ENCODE measurements at regions not wholly inside any gene's neighbourhood (a gene's known extent, or its start where the extent isn't known, plus 50 kb on each side); places are given as distances from the start of the nearest gene placed in this dataset.

DNA sequence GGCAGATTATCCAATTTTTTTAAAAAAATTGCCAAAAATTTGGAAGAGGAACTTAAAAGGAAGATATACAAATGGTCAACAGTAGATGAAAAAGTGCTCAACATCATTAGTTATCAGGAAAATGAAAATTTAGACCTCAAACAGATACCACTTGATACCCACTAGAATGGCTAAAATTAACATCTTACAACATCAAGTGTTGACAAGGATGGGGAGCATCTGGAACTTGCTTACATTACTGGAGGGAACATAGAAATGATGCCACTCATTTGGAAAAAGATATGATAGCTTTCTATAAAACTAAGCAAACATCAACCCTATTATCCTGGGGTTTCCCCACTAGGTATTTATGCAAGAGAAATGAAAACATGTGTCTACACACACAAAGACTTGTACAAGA, 284.5 kb upstream of the CHRNA7 start:
- TF ChIP-seq FOXP2 (optimal IDR thresholded peaks at IDR 0.05; ENCODE audit: borderline replicate concordance, extremely low read depth, extremely low read length, insufficient read depth) (no peak), POLR2AphosphoS5 (IDR thresholded peaks at IDR 0.05; ENCODE audit: low read depth, low read length) (no peak), SIN3A (IDR thresholded peaks at IDR 0.05; ENCODE audit: borderline replicate concordance, insufficient read depth, low read length) (no peak), TAF1 (IDR thresholded peaks at IDR 0.05; ENCODE audit: borderline replicate concordance, insufficient read depth, low read length) (no peak)
- TF ChIP-seq, protein P1, sequence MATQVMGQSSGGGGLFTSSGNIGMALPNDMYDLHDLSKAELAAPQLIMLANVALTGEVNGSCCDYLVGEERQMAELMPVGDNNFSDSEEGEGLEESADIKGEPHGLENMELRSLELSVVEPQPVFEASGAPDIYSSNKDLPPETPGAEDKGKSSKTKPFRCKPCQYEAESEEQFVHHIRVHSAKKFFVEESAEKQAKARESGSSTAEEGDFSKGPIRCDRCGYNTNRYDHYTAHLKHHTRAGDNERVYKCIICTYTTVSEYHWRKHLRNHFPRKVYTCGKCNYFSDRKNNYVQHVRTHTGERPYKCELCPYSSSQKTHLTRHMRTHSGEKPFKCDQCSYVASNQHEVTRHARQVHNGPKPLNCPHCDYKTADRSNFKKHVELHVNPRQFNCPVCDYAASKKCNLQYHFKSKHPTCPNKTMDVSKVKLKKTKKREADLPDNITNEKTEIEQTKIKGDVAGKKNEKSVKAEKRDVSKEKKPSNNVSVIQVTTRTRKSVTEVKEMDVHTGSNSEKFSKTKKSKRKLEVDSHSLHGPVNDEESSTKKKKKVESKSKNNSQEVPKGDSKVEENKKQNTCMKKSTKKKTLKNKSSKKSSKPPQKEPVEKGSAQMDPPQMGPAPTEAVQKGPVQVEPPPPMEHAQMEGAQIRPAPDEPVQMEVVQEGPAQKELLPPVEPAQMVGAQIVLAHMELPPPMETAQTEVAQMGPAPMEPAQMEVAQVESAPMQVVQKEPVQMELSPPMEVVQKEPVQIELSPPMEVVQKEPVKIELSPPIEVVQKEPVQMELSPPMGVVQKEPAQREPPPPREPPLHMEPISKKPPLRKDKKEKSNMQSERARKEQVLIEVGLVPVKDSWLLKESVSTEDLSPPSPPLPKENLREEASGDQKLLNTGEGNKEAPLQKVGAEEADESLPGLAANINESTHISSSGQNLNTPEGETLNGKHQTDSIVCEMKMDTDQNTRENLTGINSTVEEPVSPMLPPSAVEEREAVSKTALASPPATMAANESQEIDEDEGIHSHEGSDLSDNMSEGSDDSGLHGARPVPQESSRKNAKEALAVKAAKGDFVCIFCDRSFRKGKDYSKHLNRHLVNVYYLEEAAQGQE (IDR thresholded peaks at IDR 0.05; ENCODE audit: insufficient read depth in 1 of 2, low read depth in 2 of 2, low read length in 2 of 2): no peak

DNA sequence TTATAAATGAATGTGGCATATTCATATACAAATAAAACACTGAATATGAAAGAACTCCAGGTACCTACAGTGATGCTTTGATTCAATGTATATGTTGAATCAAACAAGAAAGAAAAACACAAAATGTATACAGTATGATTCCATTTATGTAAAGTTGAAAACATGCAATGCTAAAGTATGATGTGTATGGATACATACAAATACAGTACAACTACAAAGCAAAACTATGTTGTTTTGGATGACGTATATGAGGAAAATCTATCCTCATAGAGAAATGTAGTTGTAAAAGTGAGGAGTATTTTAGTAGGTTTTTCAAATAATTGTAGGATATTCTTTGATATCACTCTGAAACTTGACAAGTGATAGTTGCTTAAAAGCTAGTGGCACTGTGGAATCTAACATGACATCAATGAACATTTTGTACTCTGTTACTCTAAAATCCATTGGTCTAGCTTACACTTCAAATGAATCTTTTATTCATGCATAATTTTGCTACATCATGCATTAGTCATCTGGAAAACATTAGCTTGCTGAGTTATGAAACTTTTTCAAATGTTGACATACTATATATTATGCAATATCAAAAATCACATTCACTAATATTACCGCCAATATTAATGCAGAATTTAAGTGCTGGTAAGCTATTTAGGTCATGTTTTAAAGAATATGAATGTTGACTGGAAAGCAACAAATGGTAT, 278.1 kb upstream of the CHRNA7 start:
- no peak for TF ChIP-seq TAF1 (IDR thresholded peaks at IDR 0.05; ENCODE audit: borderline replicate concordance, insufficient read depth, low read length)
- TF ChIP-seq, protein P1 (IDR thresholded peaks at IDR 0.05; ENCODE audit: insufficient read depth in 1 of 2, low read depth in 2 of 2, low read length in 2 of 2): no peak
- TF ChIP-seq FOXP2 (optimal IDR thresholded peaks at IDR 0.05; ENCODE audit: borderline replicate concordance, extremely low read depth, extremely low read length, insufficient read depth): no peak
- TF ChIP-seq POLR2AphosphoS5 (IDR thresholded peaks at IDR 0.05; ENCODE audit: low read depth, low read length): no peak
- no peak for TF ChIP-seq SIN3A (IDR thresholded peaks at IDR 0.05; ENCODE audit: borderline replicate concordance, insufficient read depth, low read length)

DNA sequence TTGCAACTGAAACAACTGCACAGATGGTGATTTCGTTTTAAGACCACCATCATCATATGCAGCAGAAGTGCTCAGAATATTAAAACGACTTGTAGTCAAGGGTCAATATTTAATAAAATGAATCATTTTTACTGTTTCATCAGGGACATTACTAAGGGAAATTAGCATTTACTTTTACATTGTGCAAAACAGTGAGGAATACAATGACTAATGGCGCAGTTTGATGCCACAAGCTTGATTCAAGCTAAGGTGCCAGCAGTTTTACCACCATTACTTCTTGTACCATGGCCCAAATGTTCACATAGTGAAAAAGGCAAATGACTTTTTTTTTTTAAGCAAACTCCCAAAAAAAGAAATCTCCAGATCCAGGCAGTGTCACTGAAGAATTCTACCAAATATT, 277.4 kb upstream of the CHRNA7 start:
- TF ChIP-seq SIN3A (IDR thresholded peaks at IDR 0.05; ENCODE audit: borderline replicate concordance, insufficient read depth, low read length) (no peak), FOXP2 (optimal IDR thresholded peaks at IDR 0.05; ENCODE audit: borderline replicate concordance, extremely low read depth, extremely low read length, insufficient read depth) (no peak), TAF1 (IDR thresholded peaks at IDR 0.05; ENCODE audit: borderline replicate concordance, insufficient read depth, low read length) (no peak), POLR2AphosphoS5 (IDR thresholded peaks at IDR 0.05; ENCODE audit: low read depth, low read length) (no peak)
- TF ChIP-seq, protein P1 (IDR thresholded peaks at IDR 0.05; ENCODE audit: insufficient read depth in 1 of 2, low read depth in 2 of 2, low read length in 2 of 2): no peak

DNA sequence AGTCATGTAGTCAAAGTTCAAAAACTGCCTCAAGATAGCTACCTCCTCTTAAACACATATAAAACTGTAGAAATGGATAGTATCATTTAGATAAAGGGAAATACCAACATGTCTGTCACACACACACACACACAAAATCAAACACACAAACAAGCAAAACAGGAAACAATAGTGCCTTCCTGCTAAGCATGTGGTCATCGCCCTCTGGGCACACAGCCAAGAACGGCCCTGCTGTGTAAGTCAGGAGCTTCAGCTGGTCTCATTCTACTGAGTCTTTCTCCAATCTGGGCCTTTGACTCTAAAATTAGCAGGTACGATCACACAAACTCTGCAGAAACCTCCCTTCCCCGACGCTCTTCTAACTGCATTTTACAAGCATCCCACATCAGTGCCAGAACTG, 272.2 kb upstream of the CHRNA7 start:
- no peak for TF ChIP-seq SIN3A (IDR thresholded peaks at IDR 0.05; ENCODE audit: borderline replicate concordance, insufficient read depth, low read length)
- TF ChIP-seq TAF1 (IDR thresholded peaks at IDR 0.05; ENCODE audit: borderline replicate concordance, insufficient read depth, low read length): no peak
- TF ChIP-seq, protein P1 (IDR thresholded peaks at IDR 0.05; ENCODE audit: insufficient read depth in 1 of 2, low read depth in 2 of 2, low read length in 2 of 2): no peak
- no peak for TF ChIP-seq POLR2AphosphoS5 (IDR thresholded peaks at IDR 0.05; ENCODE audit: low read depth, low read length)
- no peak for TF ChIP-seq FOXP2 (optimal IDR thresholded peaks at IDR 0.05; ENCODE audit: borderline replicate concordance, extremely low read depth, extremely low read length, insufficient read depth)

All from PFSK-1 (cell line).